MV-4-11 (cell line): ENCODE measurements at regions not wholly inside any gene's neighbourhood (a gene's known extent, or its start where the extent isn't known, plus 50 kb on each side); places are given as distances from the start of the nearest gene placed in this dataset.

ENCODE experiments used
- DNase-seq: peaks from one replicate; lab custom pipeline; 2025; lab: John Stamatoyannopoulos, UW

DNA sequence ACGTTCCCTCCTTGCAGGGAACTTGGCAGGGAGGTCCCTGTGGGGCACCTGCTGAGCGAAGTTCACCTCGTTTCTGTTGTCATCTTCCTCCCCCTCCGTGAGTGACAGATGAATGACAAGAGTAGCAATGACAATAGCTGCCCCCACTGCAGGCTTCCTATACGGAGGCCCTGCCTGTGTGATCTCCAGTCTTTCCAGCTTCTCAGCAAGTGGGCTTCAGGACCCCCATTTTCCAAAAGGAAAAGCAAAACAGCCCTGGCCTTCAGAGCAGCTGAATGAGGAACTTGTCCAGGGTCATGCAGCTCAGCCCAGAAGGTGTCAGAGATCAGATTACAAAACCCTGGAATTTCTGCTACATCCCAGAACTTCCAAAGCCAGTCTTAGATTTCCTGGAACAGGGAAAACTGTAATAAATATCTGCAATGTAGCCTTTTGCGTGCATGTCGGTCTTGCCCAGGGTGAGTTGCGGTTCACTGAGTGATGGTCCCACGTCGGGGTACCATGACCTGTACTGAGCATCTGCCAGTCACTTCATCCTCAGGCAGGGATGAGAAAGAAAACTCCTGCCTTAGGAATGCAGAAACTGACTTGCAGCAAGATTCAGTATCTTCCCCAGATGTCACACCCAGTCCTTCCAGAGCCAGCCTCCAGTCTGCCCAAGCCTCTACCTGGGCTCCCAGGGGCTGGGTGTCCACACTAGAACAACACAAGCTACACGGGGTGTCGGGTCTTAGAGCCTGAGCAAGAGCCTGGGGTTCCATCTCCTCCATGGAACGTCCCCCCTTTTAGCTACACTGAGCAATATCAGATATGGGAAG lies 1457.0 kb downstream of the BRD1 start:
- DNase-seq: no peak

DNA sequence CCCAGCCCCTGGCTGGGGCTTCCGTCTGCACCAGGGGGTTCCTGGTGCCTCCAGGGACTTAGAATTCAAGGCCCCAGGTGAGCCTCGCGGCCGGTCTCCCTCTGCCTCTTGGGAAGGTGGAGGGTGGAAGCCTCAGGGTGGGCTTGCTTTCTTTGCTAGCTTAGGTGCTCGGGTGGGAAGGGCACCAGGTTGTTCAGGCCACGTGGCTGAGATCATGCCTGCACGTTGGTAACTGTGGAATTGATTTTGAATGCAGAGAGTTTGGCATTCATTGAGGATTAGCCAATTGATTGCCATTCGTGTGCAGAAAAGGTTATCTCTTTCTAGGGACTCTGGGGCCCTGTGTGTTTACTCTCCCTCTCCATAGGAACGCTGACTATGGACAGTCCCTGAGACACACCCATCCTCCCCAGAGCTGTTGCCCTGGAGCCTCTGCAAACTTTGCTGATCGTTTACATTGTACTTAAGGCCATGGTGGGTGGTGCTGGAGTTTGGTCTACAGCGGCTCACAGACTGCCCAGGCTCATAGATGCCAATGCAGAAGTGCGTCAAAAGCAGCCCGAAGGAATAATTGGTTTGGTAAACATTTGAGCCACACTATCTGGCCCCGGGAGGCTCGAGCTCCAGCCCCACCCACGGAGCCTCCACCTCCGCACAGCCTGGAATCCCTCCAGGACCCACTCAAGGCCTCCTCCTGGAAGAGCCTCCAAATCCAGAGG lies 1457.7 kb downstream of the BRD1 start:
- no peak for DNase-seq

- DNase-seq: no peak
Measured at GRCh38 chr22:48368975-48369525, 1458.6 kb downstream of the BRD1 start.

- DNase-seq: no peak
Measured at GRCh38 chr22:48367731-48368130, 1459.9 kb downstream of the BRD1 start.

DNA sequence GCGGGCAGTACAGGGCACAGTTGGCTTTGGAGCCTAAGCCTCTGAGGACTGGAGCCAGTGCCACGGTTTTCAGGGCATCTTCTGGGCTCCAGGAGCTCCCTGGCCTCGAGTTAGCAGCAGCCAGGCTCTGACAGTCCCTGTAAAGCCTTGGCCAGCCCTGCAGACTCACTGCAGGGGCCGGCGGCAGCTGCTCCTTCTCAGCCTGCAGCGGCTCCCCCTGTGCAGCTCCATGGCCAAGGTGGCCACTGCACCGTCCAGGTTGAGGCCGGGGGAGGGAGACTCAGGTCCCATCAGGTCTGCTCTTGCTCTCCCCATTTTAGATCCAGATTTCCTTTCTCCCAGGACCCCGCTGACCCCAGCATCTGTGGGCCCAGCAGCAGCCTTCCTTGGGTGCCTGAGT lies 1461.1 kb downstream of the BRD1 start:
- DNase-seq: no peak

DNA sequence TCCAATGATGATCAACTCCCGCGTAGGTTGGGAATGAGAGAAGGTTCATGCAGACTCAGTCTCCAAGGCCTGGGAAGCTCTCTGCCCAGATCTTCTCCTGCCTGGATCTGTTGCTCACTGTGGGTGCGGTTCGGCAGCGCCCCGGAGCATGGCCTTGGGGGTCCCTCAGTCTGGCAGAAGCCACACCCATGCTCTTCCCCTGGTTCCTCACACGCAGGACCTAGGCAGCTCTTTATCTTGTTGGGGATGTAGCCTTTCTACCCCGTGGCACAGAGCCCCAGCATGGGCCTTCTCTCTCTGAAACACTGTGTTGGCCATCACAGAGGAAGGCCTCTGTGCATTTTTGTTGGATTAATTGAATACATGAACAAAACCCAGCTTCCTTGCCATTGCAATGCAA lies 1461.6 kb downstream of the BRD1 start:
- no peak for DNase-seq

DNA sequence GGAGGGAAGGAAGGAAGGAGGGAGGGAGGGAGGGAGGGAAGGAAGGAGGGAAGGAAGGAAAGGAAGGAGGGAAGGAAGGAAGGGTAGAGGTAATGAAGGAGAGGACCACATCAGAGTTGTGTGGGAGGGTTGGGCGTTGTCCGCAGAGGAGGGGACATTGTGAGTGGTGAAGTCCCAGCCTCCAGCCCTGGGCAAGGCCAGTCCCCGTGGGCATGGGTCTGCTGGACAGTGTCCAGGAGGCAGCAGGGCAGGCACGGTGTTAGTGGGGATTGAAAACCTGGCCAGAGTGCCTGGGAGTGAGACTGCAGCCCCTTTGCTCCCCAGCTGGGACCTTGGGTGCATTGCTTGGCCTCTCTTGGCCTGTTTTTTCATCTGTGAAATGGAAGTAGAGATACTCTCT lies 1462.3 kb downstream of the BRD1 start:
- DNase-seq: no peak

- no peak for DNase-seq
Measured at GRCh38 chr22:48362721-48363404, 1464.8 kb downstream of the BRD1 start.

- DNase-seq: no peak
Measured at GRCh38 chr22:48361099-48361639, 1466.5 kb downstream of the BRD1 start.

DNA sequence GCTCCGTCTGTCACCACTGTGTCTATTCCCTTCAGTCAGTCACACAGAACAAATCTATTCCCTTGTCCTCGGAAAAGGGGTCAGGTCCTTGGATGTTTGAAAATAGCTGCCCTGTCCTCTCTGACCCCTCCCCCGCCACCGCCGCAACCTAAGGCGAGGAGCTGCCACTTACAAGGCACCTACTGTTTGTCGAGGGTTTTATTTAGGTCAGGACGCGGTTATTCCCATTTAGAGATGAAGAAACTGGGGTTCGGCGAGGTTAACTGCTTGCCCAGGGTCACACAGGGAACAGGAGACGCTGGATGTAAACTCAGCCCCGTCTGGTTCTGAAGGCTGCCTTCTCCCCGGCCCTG lies 1468.1 kb downstream of the BRD1 start:
- DNase-seq: no peak

DNA sequence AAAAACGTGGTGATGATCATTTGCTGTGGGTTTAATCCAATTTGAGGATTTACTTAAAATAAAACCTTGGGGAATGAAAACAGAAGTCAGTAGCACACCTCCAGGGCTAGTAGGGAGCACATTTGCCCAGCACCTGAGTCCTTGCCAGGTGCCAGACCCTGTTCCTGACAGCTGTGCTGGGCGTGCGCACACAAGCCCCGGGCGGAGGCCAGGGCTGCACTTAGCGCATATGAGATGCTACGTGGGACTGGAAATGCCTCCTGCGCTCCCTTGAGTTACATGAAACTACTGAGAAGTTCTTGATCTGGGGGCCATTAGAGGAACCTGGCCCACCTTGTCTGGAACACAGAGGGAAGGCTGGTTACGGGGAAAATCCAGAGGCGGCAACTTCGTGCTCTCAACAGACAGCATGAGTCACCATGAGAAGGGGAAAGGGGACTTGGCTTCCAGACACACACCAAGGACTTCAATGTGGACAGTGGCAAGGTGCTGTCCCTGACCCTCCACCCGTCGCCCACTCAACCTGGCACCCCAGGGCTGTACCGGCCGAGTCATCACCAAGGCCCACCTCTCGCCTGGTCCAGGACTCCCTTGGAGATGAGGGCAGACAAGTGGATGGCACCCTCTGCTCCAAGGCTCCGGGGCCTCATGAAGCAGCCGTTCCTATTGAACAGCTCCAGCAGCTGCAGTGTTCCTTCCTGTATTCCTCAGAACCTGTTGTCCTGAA lies 1468.6 kb downstream of the BRD1 start:
- no peak for DNase-seq

GRCh38 chr22:48357961-48358360 lies 1469.7 kb downstream of the BRD1 start:
- no peak for DNase-seq

DNA sequence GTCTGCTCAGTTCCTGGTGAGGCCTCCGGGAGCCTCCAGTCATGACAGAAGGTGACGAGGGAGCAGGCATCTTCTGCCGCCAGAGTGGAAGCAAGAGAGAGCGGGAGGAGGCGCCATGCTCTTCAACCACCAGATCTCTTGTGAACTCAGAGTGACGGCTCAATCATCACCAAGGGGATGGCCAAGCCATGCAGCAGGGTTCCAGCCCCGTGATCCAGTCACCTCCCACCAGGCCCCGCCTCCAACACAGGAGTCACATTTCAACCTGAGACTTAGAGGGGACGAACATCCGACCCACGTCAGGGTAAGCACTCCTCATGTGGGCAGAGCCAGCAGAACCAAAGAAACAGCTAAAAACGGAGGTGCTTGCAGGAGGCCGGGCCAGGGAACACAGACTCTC lies 1470.5 kb downstream of the BRD1 start:
- no peak for DNase-seq

DNA sequence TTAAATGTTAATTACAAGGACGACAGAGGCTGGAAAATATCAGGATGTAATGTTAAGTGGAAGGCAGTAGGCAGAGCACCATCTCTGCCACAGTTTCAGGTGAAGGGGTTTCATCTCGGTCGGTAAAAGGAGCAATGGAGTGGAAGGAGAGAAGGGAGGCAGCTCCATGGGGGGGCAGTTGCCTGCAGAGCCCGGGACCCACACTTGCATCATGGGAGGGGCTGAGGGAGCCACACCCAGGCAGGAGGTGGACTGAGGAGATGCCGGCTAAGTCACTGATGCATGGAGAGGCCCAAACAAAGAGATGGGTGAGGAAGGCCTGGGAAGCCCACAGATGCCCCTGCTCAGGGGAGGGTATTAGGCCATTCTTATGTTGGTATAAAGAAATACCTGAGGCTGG lies 1470.9 kb downstream of the BRD1 start:
- DNase-seq: no peak

DNA sequence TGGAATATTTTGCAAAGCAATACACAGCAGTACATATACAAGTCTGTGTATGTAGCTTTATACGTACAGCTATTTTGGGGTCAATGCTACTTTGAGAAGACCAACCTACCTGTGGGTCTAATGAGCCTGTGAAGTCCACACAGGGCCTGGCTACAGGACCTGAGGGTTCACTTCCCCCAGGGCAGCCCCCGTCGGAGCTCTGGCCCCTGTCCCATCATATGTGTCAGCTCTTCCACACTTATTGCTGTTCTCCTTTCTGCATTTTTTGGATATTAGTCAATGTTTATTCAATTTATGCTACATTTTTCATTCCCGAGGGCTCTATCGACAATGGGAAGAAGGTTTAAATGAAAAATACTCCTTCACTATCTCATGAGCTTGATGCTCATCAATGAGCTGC lies 1473.6 kb downstream of the BRD1 start:
- no peak for DNase-seq

GRCh38 chr22:48353116-48353947 lies 1474.3 kb downstream of the BRD1 start:
- DNase-seq: no peak

- DNase-seq: no peak
Measured at GRCh38 chr22:48352086-48352911, 1475.4 kb downstream of the BRD1 start.

DNA sequence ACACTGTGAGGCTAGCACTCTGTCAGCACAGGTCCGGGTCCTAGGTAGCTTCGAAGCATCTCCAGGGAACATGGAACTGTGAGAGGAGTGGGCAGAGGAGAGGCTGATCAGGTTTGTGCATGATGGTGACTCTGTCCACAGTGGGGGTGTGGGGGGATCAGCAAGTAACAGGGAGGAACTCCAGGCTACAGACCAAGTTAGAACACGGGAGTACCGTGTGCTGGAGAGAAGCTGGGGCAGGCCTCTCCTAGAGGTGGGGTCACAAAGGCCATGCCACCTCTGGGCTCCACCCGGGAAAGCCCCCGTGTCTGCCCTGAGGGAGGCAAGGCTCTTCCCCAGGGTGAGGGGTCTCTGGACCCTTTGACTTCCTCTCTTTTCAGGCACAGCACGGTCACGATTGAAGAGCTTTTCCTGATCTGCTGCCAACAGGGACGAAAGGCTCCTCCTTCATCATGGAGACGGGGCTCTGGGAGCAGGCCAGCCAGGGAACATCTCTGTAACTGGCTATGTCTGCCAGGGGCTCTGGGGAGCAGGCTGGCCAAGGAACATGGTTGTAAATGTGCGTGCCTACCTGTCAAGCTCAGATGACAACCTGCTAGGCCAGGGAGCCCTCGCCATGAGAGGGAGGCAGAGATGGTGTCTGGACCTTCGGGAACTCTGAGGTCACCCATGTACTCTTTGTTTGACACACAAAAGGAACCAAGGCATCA lies 1476.1 kb downstream of the BRD1 start:
- no peak for DNase-seq

GRCh38 chr22:48350456-48350855 lies 1477.2 kb downstream of the BRD1 start:
- DNase-seq: no peak
